Mesenchymal stem cell (in vitro differentiated cells and primary cell): ENCODE measurements at regions not wholly inside any gene's neighbourhood (a gene's known extent, or its start where the extent isn't known, plus 50 kb on each side); places are given as distances from the start of the nearest gene placed in this dataset.
"Not testable (repeated sequence)": the region's sequence is repeated elsewhere in the genome, so short reads cannot be mapped to it uniquely, and the experiment has no call there.

Experiments used
- DNase-seq: peaks from one replicate; pipeline ENCODE4 v3.0.0-alpha.2; 2013
- H2AFZ ChIP-seq: one replicate; pipeline ENCODE4 v1.6.1; 2013; ENCODE audit warnings: low read depth, mild to moderate bottlenecking, control low read depth, inconsistent platforms, low read length, moderate library complexity
- H2AK5ac ChIP-seq: 2 replicates; pipeline ENCODE4 v1.6.1; 2013; ENCODE audit warnings: low read length, moderate library complexity, mild to moderate bottlenecking, inconsistent platforms; ENCODE audit not compliant: severe bottlenecking
- H2BK120ac ChIP-seq: one replicate; pipeline ENCODE4 v1.6.1; 2013; ENCODE audit warnings: low read depth, mild to moderate bottlenecking, inconsistent platforms, low read length, moderate library complexity
- H2BK12ac ChIP-seq, 2 experiments: one replicate each; pipeline ENCODE4 v1.6.1; 2013; ENCODE audit warnings: inconsistent platforms in 2 of 2, low read length in 2 of 2, mild to moderate bottlenecking in 2 of 2, moderate library complexity in 2 of 2, control low read depth in 1 of 2
- H2BK15ac ChIP-seq: one replicate; pipeline ENCODE4 v1.6.1; 2013; ENCODE audit warnings: mild to moderate bottlenecking, low read depth, inconsistent platforms; ENCODE audit not compliant: poor library complexity, severe bottlenecking
- H2BK5ac ChIP-seq: 2 replicates; pipeline ENCODE4 v1.6.1; 2013; ENCODE audit warnings: low read depth, mild to moderate bottlenecking, low read length, control low read depth, inconsistent platforms; ENCODE audit not compliant: poor library complexity, severe bottlenecking
- H3K14ac ChIP-seq, 2 experiments: one replicate each; pipeline ENCODE4 v1.6.1; 2013; ENCODE audit warnings: inconsistent platforms in 2 of 2, low read length in 2 of 2, control low read depth in 1 of 2, mild to moderate bottlenecking in 1 of 2, moderate library complexity in 1 of 2
- H3K18ac ChIP-seq, 2 experiments: one replicate each; pipeline ENCODE4 v1.6.1; 2013; ENCODE audit warnings: inconsistent platforms in 2 of 2, low read length in 2 of 2, control low read depth in 1 of 2, low read depth in 1 of 2, mild to moderate bottlenecking in 1 of 2
- H3K23ac ChIP-seq, 2 experiments: one replicate each; pipeline ENCODE4 v1.6.1; 2013; ENCODE audit warnings: inconsistent platforms in 2 of 2, low read length in 2 of 2, mild to moderate bottlenecking in 2 of 2, moderate library complexity in 2 of 2, control low read depth in 1 of 2
- H3K27ac ChIP-seq: 2 replicates; pipeline ENCODE4 v1.5.1; 2013; ENCODE audit warnings: mild to moderate bottlenecking, moderate library complexity, low read length, control low read depth, inconsistent platforms; ENCODE audit not compliant: poor library complexity, severe bottlenecking
- H3K27me3 ChIP-seq, 2 experiments: 2 replicates each; pipeline versions ENCODE4 v1.6.1 to v1.7.0; 2013; ENCODE audit warnings: low read length in 2 of 2, mild to moderate bottlenecking in 2 of 2, moderate library complexity in 2 of 2, control low read depth in 1 of 2, inconsistent platforms in 1 of 2; ENCODE audit not compliant: control insufficient read depth in 1 of 2, insufficient read depth in 1 of 2
- H3K36me3 ChIP-seq, 2 experiments: 2 replicates each; pipeline versions ENCODE4 v1.6.1 to v1.7.0; 2013; ENCODE audit warnings: low read length in 2 of 2, control low read depth in 1 of 2, inconsistent platforms in 1 of 2, low read depth in 1 of 2, mild to moderate bottlenecking in 1 of 2; ENCODE audit not compliant: insufficient read depth in 2 of 2, control insufficient read depth in 1 of 2
- H3K4ac ChIP-seq, 2 experiments: one replicate each; pipeline ENCODE4 v1.6.1; 2013; ENCODE audit warnings: inconsistent platforms in 2 of 2, low read length in 2 of 2, mild to moderate bottlenecking in 2 of 2, moderate library complexity in 2 of 2, control low read depth in 1 of 2, low read depth in 1 of 2
- H3K4me1 ChIP-seq: 2 replicates; pipeline ENCODE4 v1.6.1; 2013; ENCODE audit warnings: low read depth, low read length, control low read depth; ENCODE audit not compliant: control insufficient read depth, insufficient read depth
- H3K4me2 ChIP-seq: 2 replicates; pipeline ENCODE4 v1.6.1; 2013; ENCODE audit warnings: low read length, mild to moderate bottlenecking, inconsistent platforms; ENCODE audit not compliant: poor library complexity, severe bottlenecking
- H3K4me3 ChIP-seq, 2 experiments: 2 replicates each; pipeline versions ENCODE4 v1.5.1 to v1.7.0; 2013; ENCODE audit warnings: low read length in 2 of 2, mild to moderate bottlenecking in 2 of 2, control low read depth in 1 of 2, low read depth in 1 of 2; ENCODE audit not compliant: insufficient read depth in 1 of 2
- H3K79me1 ChIP-seq: replicated peaks from 2 replicates; pipeline ENCODE4 v1.6.1; 2013; ENCODE audit warnings: mild to moderate bottlenecking, control low read depth, low read length, inconsistent platforms; ENCODE audit not compliant: poor library complexity, severe bottlenecking
- H3K9ac ChIP-seq: 2 replicates; pipeline ENCODE4 v1.7.0; 2013; ENCODE audit warnings: mild to moderate bottlenecking, low read length, moderate library complexity
- H3K9me3 ChIP-seq: 2 replicates; pipeline ENCODE4 v1.7.0; 2013; ENCODE audit warnings: mild to moderate bottlenecking, low read length; ENCODE audit not compliant: control insufficient read depth
- H4K8ac ChIP-seq: one replicate; pipeline ENCODE4 v1.6.1; 2013; ENCODE audit warnings: inconsistent platforms, mild to moderate bottlenecking, low read length, moderate library complexity
- H4K91ac ChIP-seq: one replicate; pipeline ENCODE4 v1.6.1; 2013; ENCODE audit warnings: mild to moderate bottlenecking, low read length, inconsistent platforms
- WGBS: methylation state at CpG from one replicate; pipeline ENCODE4 v1.1.7; 2013; ENCODE audit warnings: mixed read lengths; 5-methylcytosine and 5-hydroxymethylcytosine counted together

DNA sequence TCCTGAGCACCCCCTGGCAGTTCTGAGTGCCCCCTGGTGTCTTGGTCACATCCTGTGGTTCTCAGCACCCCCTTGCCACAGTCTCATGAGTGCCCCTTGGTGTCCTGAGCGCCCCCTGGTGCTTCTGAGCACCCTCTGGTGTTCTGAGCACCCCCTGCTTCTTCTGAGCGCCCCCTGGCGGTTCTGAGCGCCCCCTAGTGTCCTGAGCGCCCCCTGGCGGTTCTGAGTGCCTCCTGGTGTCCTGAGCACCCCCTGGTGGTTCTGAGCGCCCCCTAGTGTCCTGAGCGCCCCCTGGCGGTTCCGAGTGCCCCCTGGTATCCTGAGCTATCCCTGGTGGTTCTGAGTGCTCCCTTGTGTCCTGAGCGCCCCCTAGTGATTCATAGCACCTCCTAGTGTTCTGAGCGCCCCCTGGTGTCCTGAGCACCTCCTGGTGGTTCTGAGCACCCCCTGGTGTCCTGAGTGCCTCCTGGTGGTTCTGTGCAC is 473.7 kb downstream of the TMEM121 start:
- H2BK12ac ChIP-seq, H2BK5ac ChIP-seq, H2BK15ac ChIP-seq, H3K4me3 ChIP-seq, H2AFZ ChIP-seq, H3K79me1 ChIP-seq, H4K91ac ChIP-seq, H3K27me3 ChIP-seq, H3K4ac ChIP-seq, H2BK120ac ChIP-seq, H2AK5ac ChIP-seq, H3K14ac ChIP-seq, DNase-seq, H4K8ac ChIP-seq, H3K9ac ChIP-seq, H3K27ac ChIP-seq, H3K18ac ChIP-seq, H3K4me2 ChIP-seq, H3K23ac ChIP-seq, H3K9me3 ChIP-seq, H3K4me1 ChIP-seq, H3K36me3 ChIP-seq: not testable (repeated sequence)
- 63% methylated on average over 10 of the region's 12 CpGs for WGBS

- not testable (repeated sequence) for H3K27me3 ChIP-seq, H3K4me1 ChIP-seq, H3K4me3 ChIP-seq, H3K36me3 ChIP-seq, H3K9me3 ChIP-seq, H3K27ac ChIP-seq, H2BK5ac ChIP-seq, H4K91ac ChIP-seq, H4K8ac ChIP-seq, DNase-seq, H2BK12ac ChIP-seq, H3K79me1 ChIP-seq, H2BK120ac ChIP-seq, H2AFZ ChIP-seq, H3K14ac ChIP-seq, H2AK5ac ChIP-seq, H3K18ac ChIP-seq, H3K23ac ChIP-seq, H3K4ac ChIP-seq, H3K4me2 ChIP-seq, H3K9ac ChIP-seq, H2BK15ac ChIP-seq
- WGBS = no CpG with 5 or more reads among the region's 3 CpGs
Measured at GRCh38 chr14:106001277-106001676, 474.9 kb downstream of the TMEM121 start.

- Histone ChIP-seq H4K8ac (no peak overlapping the region), H3K4ac (no peak overlapping the region), H4K91ac (no peak overlapping the region), H3K4me3 (no peak overlapping the region), H3K27me3 (no peaks in the 10 kb centered on the region), H3K23ac (no peak overlapping the region), H2AK5ac (no peak overlapping the region), H2BK15ac (no peak overlapping the region), H2BK120ac (no peak overlapping the region), H3K36me3 (no peaks in the 10 kb centered on the region), H3K4me1 (no peaks in the 10 kb centered on the region), H3K18ac (no peak overlapping the region), H3K9me3 (no peaks in the 10 kb centered on the region), H3K27ac (no peak overlapping the region), H3K9ac (no peak overlapping the region), H2BK5ac (no peak overlapping the region), H2BK12ac (no peak overlapping the region), H3K4me2 (no peak overlapping the region), H2AFZ (no peak overlapping the region), H3K79me1 (no peaks in the 10 kb centered on the region), H3K14ac (no peak overlapping the region)
- DNase-seq = no peak
Measured at GRCh38 chr14:106003351-106003750, 477.0 kb downstream of the TMEM121 start.

- H3K4me2 ChIP-seq, H3K14ac ChIP-seq, H3K27me3 ChIP-seq, H2AFZ ChIP-seq, H3K23ac ChIP-seq, H2BK5ac ChIP-seq, H3K79me1 ChIP-seq, H3K4ac ChIP-seq, DNase-seq, H4K8ac ChIP-seq, H2BK120ac ChIP-seq, H3K27ac ChIP-seq, H2BK12ac ChIP-seq, H3K18ac ChIP-seq, H4K91ac ChIP-seq, H3K9me3 ChIP-seq, H3K4me1 ChIP-seq, H2BK15ac ChIP-seq, H3K4me3 ChIP-seq, H2AK5ac ChIP-seq, H3K36me3 ChIP-seq, H3K9ac ChIP-seq: not testable (repeated sequence)
- 78% methylated on average over 8 of the region's 10 CpGs for WGBS
Measured at GRCh38 chr14:106004937-106005795, 478.8 kb downstream of the TMEM121 start.
